Psoas muscle (tissue), 7 donors: ENCODE measurements at regions not wholly inside any gene's neighbourhood (a gene's known extent, or its start where the extent isn't known, plus 50 kb on each side); places are given as distances from the start of the nearest gene placed in this dataset.
"Not testable (repeated sequence)": the region's sequence is repeated elsewhere in the genome, so short reads cannot be mapped to it uniquely, and the experiment has no call there.

ENCODE experiments used
- ATAC-seq, 4 donors: fragments of 200-7000 bp; cut with Tn5 transposase; one replicate each; pipeline ENCODE4 v1.9.1; 2020; ENCODE audit warnings: moderate library complexity in 3 of 4, mild to moderate bottlenecking in 2 of 4
- DNase-seq, 2 donors: peaks; one replicate each; pipeline ENCODE4 v3.0.0-alpha.2; 2020
- H3K27ac ChIP-seq: fragments of 200-600 bp; one replicate; pipeline ENCODE4 v1.8.0; 2022
- H3K27me3 ChIP-seq, 3 donors: fragments of 200-600 bp in 1 of 3; one replicate each; pipeline versions ENCODE4 v1.6.1 to v1.8.0; 2013 to 2022; ENCODE audit warnings: low read length in 2 of 3, mild to moderate bottlenecking in 2 of 3, moderate library complexity in 1 of 3; ENCODE audit not compliant: insufficient read depth in 3 of 3
- H3K36me3 ChIP-seq, 2 donors: fragments of 200-600 bp in 1 of 2; one replicate each; pipeline versions ENCODE4 v1.6.1 to v1.8.0; 2013 to 2022; ENCODE audit warnings: low read depth in 1 of 2, mild to moderate bottlenecking in 1 of 2, moderate library complexity in 1 of 2; ENCODE audit not compliant: insufficient read depth in 1 of 2
- H3K4me1 ChIP-seq: fragments of 200-600 bp; one replicate; pipeline ENCODE4 v1.8.0; 2022
- H3K4me3 ChIP-seq: fragments of 200-600 bp; one replicate; pipeline ENCODE4 v1.8.0; 2022; ENCODE audit warnings: mild to moderate bottlenecking
- H3K9me3 ChIP-seq: fragments of 200-600 bp; one replicate; pipeline ENCODE4 v1.8.0; 2022
- WGBS, 3 donors: extraction: QIAGEN DNeasy Blood & Tissue Kit; methylation state at CpG; one replicate each; pipeline versions ENCODE4 v1.1.6 to v1.1.7; 2013; 5-methylcytosine and 5-hydroxymethylcytosine counted together
- intact Hi-C, 2 donors: fragments of 100-400 bp; cut with DNase I; formaldehyde crosslinking; loops; one replicate each; pipeline versions ENCODE4 v1.11.0 to v1.14.2; 2022
- TF ChIP-seq, protein P1 (sequence below): fragments of 200-600 bp; IDR thresholded peaks from one replicate; pipeline ENCODE4 v1.8.0; 2022; ENCODE audit warnings: antibody characterized with exemption
- donor health status: healthy with polysubstance abuse.
- donor health status: DM: no; HTN: no; CAD: no; lungs with moderate emphysema.
- donor health status: Bipolar disorder and iron deficiency.
- donor health status: healthy.
- donor health status: DM: yes; HTN: yes; CAD: no.
- donor health status: DM: no; HTN: no; CAD: no.
- donor health status: DM: yes; HTN: yes; CAD: no.

DNA sequence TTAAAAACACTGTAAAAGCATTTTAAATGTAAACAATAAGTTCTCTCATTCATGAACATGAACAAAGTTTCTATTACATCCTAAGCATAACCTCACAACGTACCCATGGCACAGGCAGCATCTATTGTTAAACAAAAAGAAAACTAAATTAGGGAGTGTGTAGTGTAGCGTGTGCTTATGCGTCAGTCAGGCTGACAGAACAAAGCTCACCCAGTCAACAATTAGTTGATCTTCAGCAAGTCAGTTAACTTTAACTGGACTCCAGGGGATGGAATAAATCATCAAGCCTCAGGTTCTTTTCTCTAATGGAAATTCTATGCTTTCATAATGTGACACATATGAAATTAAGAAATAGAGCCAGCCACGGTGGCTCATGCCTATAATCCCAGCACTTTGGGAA is 91.6 kb upstream of the ODAD2 start:
- 81 to 85% (median 84%) methylated on average over 4 of the region's 4 CpGs for WGBS, 3 donors
- TF ChIP-seq, protein P1, sequence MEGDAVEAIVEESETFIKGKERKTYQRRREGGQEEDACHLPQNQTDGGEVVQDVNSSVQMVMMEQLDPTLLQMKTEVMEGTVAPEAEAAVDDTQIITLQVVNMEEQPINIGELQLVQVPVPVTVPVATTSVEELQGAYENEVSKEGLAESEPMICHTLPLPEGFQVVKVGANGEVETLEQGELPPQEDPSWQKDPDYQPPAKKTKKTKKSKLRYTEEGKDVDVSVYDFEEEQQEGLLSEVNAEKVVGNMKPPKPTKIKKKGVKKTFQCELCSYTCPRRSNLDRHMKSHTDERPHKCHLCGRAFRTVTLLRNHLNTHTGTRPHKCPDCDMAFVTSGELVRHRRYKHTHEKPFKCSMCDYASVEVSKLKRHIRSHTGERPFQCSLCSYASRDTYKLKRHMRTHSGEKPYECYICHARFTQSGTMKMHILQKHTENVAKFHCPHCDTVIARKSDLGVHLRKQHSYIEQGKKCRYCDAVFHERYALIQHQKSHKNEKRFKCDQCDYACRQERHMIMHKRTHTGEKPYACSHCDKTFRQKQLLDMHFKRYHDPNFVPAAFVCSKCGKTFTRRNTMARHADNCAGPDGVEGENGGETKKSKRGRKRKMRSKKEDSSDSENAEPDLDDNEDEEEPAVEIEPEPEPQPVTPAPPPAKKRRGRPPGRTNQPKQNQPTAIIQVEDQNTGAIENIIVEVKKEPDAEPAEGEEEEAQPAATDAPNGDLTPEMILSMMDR = no peak
- Histone ChIP-seq H3K36me3 (peaks cover 0 to 32% of the 10 kb centered on the region in 2 donors), H3K4me1 (no peaks in the 10 kb centered on the region), H3K27me3 (no peaks in the 10 kb centered on the region), H3K27ac (no peak overlapping the region), H3K9me3 (no peaks in the 10 kb centered on the region), H3K4me3 (no peak overlapping the region)
- DNase-seq = no peak
- no peak for ATAC-seq
- intact Hi-C loops = no loop called here

DNA sequence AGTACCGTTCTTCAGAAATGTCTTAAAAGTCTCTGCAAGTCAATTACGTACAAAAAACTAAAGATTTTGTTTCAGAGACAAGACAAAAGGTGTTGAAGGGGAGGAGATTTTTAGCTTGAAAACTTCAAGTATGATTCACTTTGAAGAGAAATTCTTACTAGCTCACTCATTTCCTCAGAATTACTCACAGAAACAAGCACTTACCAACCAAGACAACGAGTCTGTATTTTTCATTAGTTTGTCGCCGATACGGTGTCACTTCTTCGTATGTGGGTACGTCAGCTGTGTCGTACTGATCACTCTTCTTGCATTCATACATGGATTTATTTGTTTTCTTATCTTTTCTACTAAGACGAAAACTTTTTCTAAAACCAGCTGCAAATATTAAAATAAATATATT is 90.6 kb upstream of the ODAD2 start:
- intact Hi-C loops = no loop called here
- H3K9me3 ChIP-seq = no peaks in the 10 kb centered on the region
- no peak overlapping the region for H3K4me3 ChIP-seq
- no peaks in the 10 kb centered on the region for H3K27me3 ChIP-seq
- no peak overlapping the region for H3K27ac ChIP-seq
- peaks cover 0 to 32% of the 10 kb centered on the region in 2 donors for H3K36me3 ChIP-seq
- TF ChIP-seq, protein P1 = no peak
- no peak for ATAC-seq
- H3K4me1 ChIP-seq = no peaks in the 10 kb centered on the region
- no peak for DNase-seq
- 93 to 94% (median 94%) methylated on average over 10 of the region's 10 CpGs for WGBS, 3 donors

DNA sequence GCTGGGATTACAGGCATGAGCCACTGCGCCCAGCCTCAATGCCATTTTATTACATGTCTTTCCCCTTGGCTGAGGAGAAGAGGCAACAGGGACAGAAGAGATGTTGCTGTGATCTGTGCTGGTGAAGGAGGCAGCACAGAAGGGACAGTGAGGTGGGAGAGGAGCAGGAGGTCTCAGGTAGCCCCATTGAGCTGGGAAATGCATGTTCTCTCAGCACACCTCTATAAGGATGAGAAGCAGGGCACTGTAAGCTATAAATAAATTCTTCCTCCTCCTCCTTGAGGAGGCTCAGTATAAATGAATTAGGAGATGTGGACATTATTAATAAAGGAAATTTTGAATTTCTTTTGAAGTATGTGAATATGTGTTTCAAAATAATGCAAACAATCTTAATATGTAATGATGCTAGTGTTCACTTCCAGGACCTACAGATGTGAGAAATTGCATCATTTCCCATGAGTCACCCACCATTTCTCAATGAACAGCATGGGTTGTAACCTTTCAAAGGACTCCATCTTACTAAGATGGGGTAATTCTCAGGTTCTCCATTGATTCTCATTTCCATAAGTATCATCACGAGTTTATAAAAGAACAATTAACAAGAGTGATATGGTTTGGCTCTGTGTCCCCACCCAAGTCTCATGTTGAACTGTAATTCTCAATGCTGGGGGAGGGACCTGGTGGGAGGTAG is 88.9 kb upstream of the ODAD2 start:
- WGBS, 3 donors = 92 to 95% (median 94%) methylated on average over 2 of the region's 2 CpGs
- peaks cover 0 to 32% of the 10 kb centered on the region in 2 donors for H3K36me3 ChIP-seq
- H3K27me3 ChIP-seq = no peaks in the 10 kb centered on the region
- no peak for ATAC-seq
- H3K4me3 ChIP-seq = no peak overlapping the region
- intact Hi-C loops = no loop called here
- DNase-seq = no peak
- H3K4me1 ChIP-seq = no peaks in the 10 kb centered on the region
- no peaks in the 10 kb centered on the region for H3K9me3 ChIP-seq
- TF ChIP-seq, protein P1 = no peak
- H3K27ac ChIP-seq = no peak overlapping the region

DNA sequence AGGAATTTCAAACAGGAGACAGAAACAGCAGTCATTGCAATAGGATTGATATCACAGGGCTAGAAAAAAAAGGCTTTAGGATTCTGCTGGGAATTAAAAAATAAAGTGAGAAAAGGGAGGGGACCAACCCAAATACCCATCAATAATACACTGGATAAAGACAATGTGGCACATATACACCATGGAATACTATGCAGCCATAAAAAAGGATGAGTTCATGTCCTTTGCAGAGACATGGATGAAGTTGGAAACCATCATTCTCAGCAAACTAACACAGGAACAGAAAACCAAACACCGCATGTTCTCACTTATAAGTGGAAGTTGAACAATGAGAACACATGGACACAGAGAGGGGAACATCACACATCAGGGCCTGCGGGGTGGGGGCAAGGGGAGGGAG is 86.9 kb upstream of the ODAD2 start:
- ATAC-seq, intact Hi-C loops: not testable (repeated sequence)
- 93 to 99% (median 95%) methylated on average over 1 to 2 of the region's 2 CpGs for WGBS, 3 donors

DNA sequence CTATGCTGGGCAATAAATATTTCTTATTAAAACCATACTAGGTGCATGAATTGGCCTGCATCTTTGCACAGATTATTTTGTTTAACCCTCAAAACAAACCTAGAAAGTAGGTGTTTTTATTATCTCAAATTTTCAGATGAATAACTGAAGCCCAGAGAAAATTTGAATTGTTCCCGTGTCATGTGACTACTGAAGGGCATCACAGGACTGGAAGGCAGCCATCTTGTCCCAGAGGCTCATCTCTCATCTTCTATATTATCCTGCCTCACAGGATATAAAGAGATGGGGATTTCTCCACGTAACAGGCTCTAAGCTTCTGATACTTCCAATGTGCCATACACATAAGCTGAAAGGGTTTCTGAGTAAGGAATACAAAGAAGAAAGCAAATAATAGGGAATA is 84.0 kb upstream of the ODAD2 start:
- WGBS, 3 donors = 91 to 95% (median 93%) methylated on average over 2 of the region's 2 CpGs
- Histone ChIP-seq H3K36me3 (peaks cover 0 to 15% of the 10 kb centered on the region in 2 donors), H3K4me1 (no peaks in the 10 kb centered on the region), H3K27ac (no peak overlapping the region), H3K27me3 (no peaks in the 10 kb centered on the region), H3K9me3 (no peaks in the 10 kb centered on the region), H3K4me3 (no peak overlapping the region)
- ATAC-seq (no peak), DNase-seq (no peak)
- TF ChIP-seq, protein P1 = no peak
- intact Hi-C loops = no loop called here

More for the DNA sequence above, 86.9 kb upstream of the ODAD2 start:
- not testable (repeated sequence) for H3K9me3 ChIP-seq, H3K4me1 ChIP-seq, H3K27ac ChIP-seq, H3K4me3 ChIP-seq, H3K27me3 ChIP-seq, DNase-seq
- H3K36me3 ChIP-seq = peaks cover 0 to 32% of the 10 kb centered on the region in 2 donors
